PC-3 (cell line): ENCODE measurements at regions not wholly inside any gene's neighbourhood (a gene's known extent, or its start where the extent isn't known, plus 50 kb on each side); places are given as distances from the start of the nearest gene placed in this dataset.

Experiments
- ATAC-seq: fragments of 200-7000 bp; cut with Tn5 transposase; 2 replicates; pipeline ENCODE4 v1.9.1; 2020; ENCODE audit warnings: mild to moderate bottlenecking, moderate library complexity
- BruUV-seq: library from RNA; stranded (reverse); fragments of 400-500 nt; replicated peaks from 2 replicates; lab custom pipeline; 2021; lab: Mats Ljungman, UMichigan
- CTCF ChIA-PET: fragments of 300-600 bp; sonication (Branson Sonifier 250); formaldehyde crosslinking; loops from one replicate; lab custom pipeline; 2022; ENCODE audit warnings: antibody characterized with exemption; lab: Charles Lee
- POLR2A ChIA-PET: fragments of 300-600 bp; sonication (Branson Sonifier 250); formaldehyde crosslinking; loops from one replicate; lab custom pipeline; 2022; ENCODE audit warnings: antibody characterized with exemption; ENCODE audit not compliant: unreplicated experiment; lab: Charles Lee
- DNase-seq: peaks from one replicate; pipeline ENCODE4 v3.0.0-alpha.2; 2015
- H2AFZ ChIP-seq: fragments of 300-600 bp; sonication (generic); 2 replicates; pipeline ENCODE4 v1.6.0; 2016; ENCODE audit warnings: antibody characterized with exemption, low read length
- H3F3A ChIP-seq: fragments of 300-600 bp; sonication (generic); one replicate; pipeline ENCODE4 v1.6.0; 2017; ENCODE audit warnings: antibody characterized with exemption, low read length, control low read depth, mild to moderate bottlenecking; ENCODE audit not compliant: unreplicated experiment
- H3K27ac ChIP-seq: fragments of 300-600 bp; sonication (generic); 2 replicates; pipeline ENCODE4 v1.5.1; 2016; ENCODE audit warnings: mild to moderate bottlenecking, low read length
- H3K27me3 ChIP-seq: fragments of 300-600 bp; sonication (generic); 2 replicates; pipeline ENCODE4 v1.6.1; 2016; ENCODE audit warnings: low read length, mixed read lengths
- H3K36me3 ChIP-seq: fragments of 300-600 bp; sonication (generic); 2 replicates; pipeline ENCODE4 v1.6.1; 2016; ENCODE audit warnings: low read depth, mixed run types, low read length, mixed read lengths
- H3K4me1 ChIP-seq: fragments of 300-600 bp; sonication (generic); 2 replicates; pipeline ENCODE4 v1.5.1; 2016; ENCODE audit warnings: low read length; ENCODE audit not compliant: insufficient read depth
- H3K4me2 ChIP-seq: fragments of 300-600 bp; sonication (generic); 2 replicates; pipeline ENCODE4 v1.6.0; 2016; ENCODE audit warnings: low read length
- H3K4me3 ChIP-seq: fragments of 300-600 bp; sonication (generic); 2 replicates; pipeline ENCODE4 v1.5.1; 2016; ENCODE audit warnings: mild to moderate bottlenecking, low read length, mixed read lengths
- H3K79me2 ChIP-seq: fragments of 300-600 bp; sonication (generic); 2 replicates; pipeline ENCODE4 v1.6.1; 2017; ENCODE audit warnings: low read length, mixed read lengths
- H3K9ac ChIP-seq: fragments of 300-600 bp; sonication (generic); 2 replicates; pipeline ENCODE4 v1.6.0; 2016; ENCODE audit warnings: mild to moderate bottlenecking, low read length
- H3K9me2 ChIP-seq: fragments of 300-600 bp; sonication (generic); replicated peaks from 2 replicates; pipeline ENCODE4 v1.6.1; 2016; ENCODE audit warnings: mixed run types, low read length, mixed read lengths
- H3K9me3 ChIP-seq: fragments of 300-600 bp; sonication (generic); 2 replicates; pipeline ENCODE4 v1.6.1; 2016; ENCODE audit warnings: low read length, mixed read lengths
- H4K20me1 ChIP-seq: fragments of 300-600 bp; sonication (generic); 2 replicates; pipeline ENCODE4 v1.6.1; 2016; ENCODE audit warnings: low read length, mixed read lengths
- EZH2 ChIP-seq: fragments of 300-600 bp; sonication (generic); IDR thresholded peaks from one replicate; pipeline ENCODE4 v1.6.1; 2017; ENCODE audit warnings: antibody characterized with exemption, mild to moderate bottlenecking, low read length; ENCODE audit not compliant: unreplicated experiment
- EZH2phosphoT487 ChIP-seq: fragments of 300-600 bp; sonication (generic); IDR thresholded peaks from 2 replicates; pipeline ENCODE4 v1.6.1; 2018; ENCODE audit warnings: mild to moderate bottlenecking, antibody characterized with exemption, low read length, borderline replicate concordance
- intact Hi-C: fragments of 100-400 bp; cut with micrococcal nuclease; formaldehyde crosslinking; loops from 2 replicates; pipeline ENCODE4 v1.9.0; 2023
- TF ChIP-seq, protein P1 (sequence below): fragments of 300-600 bp; sonication (generic); conservative IDR thresholded peaks from 2 replicates; pipeline ENCODE4 v1.5.1; 2017; ENCODE audit warnings: antibody characterized with exemption, low read depth, mild to moderate bottlenecking, low read length

DNA sequence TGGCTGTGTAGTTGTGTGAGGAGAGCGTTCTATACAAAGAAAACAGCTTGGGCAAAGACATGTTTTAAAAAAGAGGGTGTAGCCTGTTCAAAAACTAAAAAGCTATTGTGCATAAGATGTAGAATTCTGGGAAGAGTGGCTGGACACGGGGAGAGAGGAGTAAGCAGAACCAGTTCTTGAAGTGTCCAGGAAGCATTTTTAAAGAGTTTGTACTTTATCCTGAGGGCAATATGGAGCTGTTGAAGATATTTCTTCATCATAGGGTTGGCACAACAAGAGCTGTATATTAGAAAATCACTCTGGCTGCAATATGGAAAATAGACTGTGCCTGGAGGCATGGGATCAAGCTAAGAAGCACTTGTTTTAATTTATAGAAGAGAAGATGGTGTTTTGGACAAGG, 458.9 kb upstream of the LMO3 start:
- ChIA-PET CTCF (interaction anchor here (0.6 kb wide), 1 partner anchor 140 kb away, joined by 4 read pairs; no protein-coding TSS in a partner anchor), POLR2A (no interaction called here)
- no peaks in the 10 kb centered on the region for H3K9me2 ChIP-seq
- ATAC-seq: no peak
- TF ChIP-seq EZH2phosphoT487 (no peak), EZH2 (no peak)
- TF ChIP-seq, protein P1, sequence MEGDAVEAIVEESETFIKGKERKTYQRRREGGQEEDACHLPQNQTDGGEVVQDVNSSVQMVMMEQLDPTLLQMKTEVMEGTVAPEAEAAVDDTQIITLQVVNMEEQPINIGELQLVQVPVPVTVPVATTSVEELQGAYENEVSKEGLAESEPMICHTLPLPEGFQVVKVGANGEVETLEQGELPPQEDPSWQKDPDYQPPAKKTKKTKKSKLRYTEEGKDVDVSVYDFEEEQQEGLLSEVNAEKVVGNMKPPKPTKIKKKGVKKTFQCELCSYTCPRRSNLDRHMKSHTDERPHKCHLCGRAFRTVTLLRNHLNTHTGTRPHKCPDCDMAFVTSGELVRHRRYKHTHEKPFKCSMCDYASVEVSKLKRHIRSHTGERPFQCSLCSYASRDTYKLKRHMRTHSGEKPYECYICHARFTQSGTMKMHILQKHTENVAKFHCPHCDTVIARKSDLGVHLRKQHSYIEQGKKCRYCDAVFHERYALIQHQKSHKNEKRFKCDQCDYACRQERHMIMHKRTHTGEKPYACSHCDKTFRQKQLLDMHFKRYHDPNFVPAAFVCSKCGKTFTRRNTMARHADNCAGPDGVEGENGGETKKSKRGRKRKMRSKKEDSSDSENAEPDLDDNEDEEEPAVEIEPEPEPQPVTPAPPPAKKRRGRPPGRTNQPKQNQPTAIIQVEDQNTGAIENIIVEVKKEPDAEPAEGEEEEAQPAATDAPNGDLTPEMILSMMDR: no peak
- peaks cover 8% of the 10 kb centered on the region for H3K4me1 ChIP-seq
- no peak overlapping the region for H3K4me3 ChIP-seq
- H3K79me2 ChIP-seq: no peaks in the 10 kb centered on the region
- no peak overlapping the region for H3K27ac ChIP-seq
- no peaks in the 10 kb centered on the region for H3K27me3 ChIP-seq
- H4K20me1 ChIP-seq: no peaks in the 10 kb centered on the region
- H2AFZ ChIP-seq: no peak overlapping the region
- H3F3A ChIP-seq: no peaks in the 10 kb centered on the region
- no TSS peak for BruUV-seq
- H3K9ac ChIP-seq: no peak overlapping the region
- no peak overlapping the region for H3K4me2 ChIP-seq
- intact Hi-C loops: no loop called here
- no peaks in the 10 kb centered on the region for H3K36me3 ChIP-seq
- H3K9me3 ChIP-seq: no peaks in the 10 kb centered on the region
- no peak for DNase-seq

DNA sequence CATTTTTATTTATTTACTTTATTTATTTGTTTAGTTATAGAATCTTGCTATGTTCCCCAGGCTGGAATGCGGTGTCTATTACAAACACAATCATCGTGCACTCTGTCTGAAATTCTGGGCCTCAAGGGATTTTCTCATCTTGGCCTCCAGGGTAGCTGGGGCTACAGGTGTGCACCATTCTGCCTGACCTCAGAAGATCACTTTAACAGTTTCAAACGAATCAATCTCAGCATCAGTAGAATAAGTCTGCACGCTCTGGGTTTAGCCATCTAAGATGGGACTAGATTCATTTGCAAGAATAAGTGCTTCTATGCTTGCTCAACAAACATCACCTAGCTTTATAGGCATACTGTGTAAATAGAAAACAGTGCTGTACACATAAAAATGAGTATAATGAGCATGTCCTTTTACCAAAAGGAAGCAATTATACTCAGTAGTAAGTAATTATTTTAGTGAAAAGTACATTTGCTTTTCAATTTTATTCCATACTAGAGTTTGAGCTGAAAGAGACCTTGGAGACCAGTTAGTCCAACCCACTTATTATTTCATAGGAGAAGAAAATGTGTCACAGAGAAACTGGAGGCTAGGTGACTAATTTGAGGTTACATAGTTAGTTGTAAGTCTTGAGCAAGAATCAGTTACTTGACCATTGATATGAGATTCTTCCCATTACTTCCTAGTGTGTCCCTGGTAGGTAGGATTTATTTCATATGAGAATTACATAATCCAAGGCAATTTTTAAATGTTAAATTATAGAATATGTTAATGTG, 456.5 kb upstream of the LMO3 start:
- no peak overlapping the region for H3K9ac ChIP-seq
- DNase-seq (peak; percentile 59), ATAC-seq (peak; percentile 89)
- ChIA-PET CTCF (no interaction called here), POLR2A (interaction anchor here (0.6 kb wide), 1 partner anchor 29 kb away, joined by 3 read pairs; no protein-coding TSS in a partner anchor)
- no peaks in the 10 kb centered on the region for H3K79me2 ChIP-seq
- no peaks in the 10 kb centered on the region for H4K20me1 ChIP-seq
- peak overlapping the region; percentile 25; the same call in 1 of the 2 replicates for H3K4me2 ChIP-seq
- H3K9me3 ChIP-seq: no peaks in the 10 kb centered on the region
- no peak overlapping the region for H3K4me3 ChIP-seq
- H3K9me2 ChIP-seq: no peaks in the 10 kb centered on the region
- intact Hi-C loops: no loop called here
- H3F3A ChIP-seq: no peaks in the 10 kb centered on the region
- no peaks in the 10 kb centered on the region for H3K36me3 ChIP-seq
- no peak overlapping the region for H2AFZ ChIP-seq
- H3K27me3 ChIP-seq: no peaks in the 10 kb centered on the region
- TF ChIP-seq EZH2phosphoT487 (no peak), EZH2 (no peak)
- TF ChIP-seq, protein P1: no peak
- H3K4me1 ChIP-seq: peaks cover 8% of the 10 kb centered on the region
- BruUV-seq: no TSS peak
- H3K27ac ChIP-seq: no peak overlapping the region

DNA sequence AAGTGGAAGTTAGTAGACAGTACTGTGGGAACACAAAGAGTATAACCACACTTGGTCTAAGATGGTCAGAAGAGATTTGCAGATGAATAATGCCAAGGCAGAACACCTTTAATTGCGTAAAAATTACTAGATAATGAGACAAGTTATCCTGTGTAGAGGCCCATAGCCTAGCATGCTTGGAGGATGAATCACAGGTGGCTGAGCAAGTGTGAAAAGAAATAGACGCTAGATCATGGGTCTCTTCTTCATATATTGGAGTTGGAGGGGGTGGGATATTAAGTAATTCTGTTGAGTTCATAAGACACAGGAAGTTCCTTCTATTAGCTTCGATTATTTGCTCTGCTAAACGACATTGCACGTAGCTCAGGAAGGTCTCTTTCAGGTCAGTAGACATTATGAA, 454.3 kb upstream of the LMO3 start:
- no peak overlapping the region for H3K9ac ChIP-seq
- no peaks in the 10 kb centered on the region for H3K9me3 ChIP-seq
- intact Hi-C loops: no loop called here
- no peak overlapping the region for H3K27ac ChIP-seq
- BruUV-seq: no TSS peak
- no peaks in the 10 kb centered on the region for H3K9me2 ChIP-seq
- DNase-seq: no peak
- H3K4me2 ChIP-seq: no peak overlapping the region
- ATAC-seq: no peak
- no peak overlapping the region for H3K4me3 ChIP-seq
- POLR2A ChIA-PET: no interaction called here
- H3K36me3 ChIP-seq: no peaks in the 10 kb centered on the region
- H2AFZ ChIP-seq: no peak overlapping the region
- no peaks in the 10 kb centered on the region for H3K27me3 ChIP-seq
- TF ChIP-seq, protein P1: no peak
- TF ChIP-seq EZH2phosphoT487 (no peak), EZH2 (no peak)
- CTCF ChIA-PET: no interaction called here
- no peaks in the 10 kb centered on the region for H4K20me1 ChIP-seq
- H3K4me1 ChIP-seq: peaks cover 8% of the 10 kb centered on the region
- H3F3A ChIP-seq: no peaks in the 10 kb centered on the region
- no peaks in the 10 kb centered on the region for H3K79me2 ChIP-seq
